Panc1 (cell line): ENCODE measurements at regions not wholly inside any gene's neighbourhood (a gene's known extent, or its start where the extent isn't known, plus 50 kb on each side); places are given as distances from the start of the nearest gene placed in this dataset.

ENCODE experiments used
- TCF7L2 ChIP-seq: IDR thresholded peaks from 2 replicates; pipeline ENCODE4 v1.6.1; 2011; ENCODE audit warnings: mild to moderate bottlenecking, low read depth, low read length, inconsistent platforms
- TF ChIP-seq, protein P1 (sequence below): fragments of 450-650 bp; IDR thresholded peaks from 2 replicates; pipeline ENCODE4 v1.5.1; 2017; ENCODE audit warnings: mild to moderate bottlenecking

GRCh38 chr3:18757476-18757875, 332.3 kb upstream of the SATB1 start:
- TF ChIP-seq, protein P1, sequence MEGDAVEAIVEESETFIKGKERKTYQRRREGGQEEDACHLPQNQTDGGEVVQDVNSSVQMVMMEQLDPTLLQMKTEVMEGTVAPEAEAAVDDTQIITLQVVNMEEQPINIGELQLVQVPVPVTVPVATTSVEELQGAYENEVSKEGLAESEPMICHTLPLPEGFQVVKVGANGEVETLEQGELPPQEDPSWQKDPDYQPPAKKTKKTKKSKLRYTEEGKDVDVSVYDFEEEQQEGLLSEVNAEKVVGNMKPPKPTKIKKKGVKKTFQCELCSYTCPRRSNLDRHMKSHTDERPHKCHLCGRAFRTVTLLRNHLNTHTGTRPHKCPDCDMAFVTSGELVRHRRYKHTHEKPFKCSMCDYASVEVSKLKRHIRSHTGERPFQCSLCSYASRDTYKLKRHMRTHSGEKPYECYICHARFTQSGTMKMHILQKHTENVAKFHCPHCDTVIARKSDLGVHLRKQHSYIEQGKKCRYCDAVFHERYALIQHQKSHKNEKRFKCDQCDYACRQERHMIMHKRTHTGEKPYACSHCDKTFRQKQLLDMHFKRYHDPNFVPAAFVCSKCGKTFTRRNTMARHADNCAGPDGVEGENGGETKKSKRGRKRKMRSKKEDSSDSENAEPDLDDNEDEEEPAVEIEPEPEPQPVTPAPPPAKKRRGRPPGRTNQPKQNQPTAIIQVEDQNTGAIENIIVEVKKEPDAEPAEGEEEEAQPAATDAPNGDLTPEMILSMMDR, result no peak
- TF ChIP-seq TCF7L2, result no peak
